H1 (cell line): ENCODE measurements at regions not wholly inside any gene's neighbourhood (a gene's known extent, or its start where the extent isn't known, plus 50 kb on each side); places are given as distances from the start of the nearest gene placed in this dataset.

ENCODE experiments used
- CTCF ChIA-PET: fragments of 300-600 bp; sonication (Branson Sonifier 250); formaldehyde crosslinking; loops from one replicate; lab custom pipeline; 2021; ENCODE audit not compliant: partially characterized antibody; lab: Charles Lee
- POLR2A ChIA-PET: fragments of 300-600 bp; sonication (Branson Sonifier 250); formaldehyde crosslinking; loops from one replicate; lab custom pipeline; 2021; ENCODE audit warnings: inconsistent platforms; ENCODE audit not compliant: partially characterized antibody; lab: Charles Lee
- DNase-seq, 2 experiments: peaks; one replicate each; pipeline versions ENCODE4 v3.0.0 to v3.0.0-alpha.2; 2010 to 2022; ENCODE audit warnings: low spot score in 2 of 2, low read depth in 1 of 2, mixed read lengths in 1 of 2
- FAIRE-seq: peaks from 2 replicates; lab custom pipeline; 2011; peaks lifted over from hg19 to GRCh38; lab: Jason Lieb, UNC
- H2AFZ ChIP-seq: 2 replicates; pipeline ENCODE4 v1.8.1; 2012; ENCODE audit warnings: low read length, inconsistent platforms
- H2AK5ac ChIP-seq: 2 replicates; pipeline ENCODE4 v1.6.1; 2013; ENCODE audit warnings: low read depth, low read length
- H2BK120ac ChIP-seq: replicated peaks from 2 replicates; pipeline ENCODE3; 2013; ENCODE audit warnings: low read depth, low read length, inconsistent platforms
- H2BK12ac ChIP-seq: 2 replicates; pipeline ENCODE4 v1.6.1; 2013; ENCODE audit warnings: low read depth, low read length
- H2BK15ac ChIP-seq: 2 replicates; pipeline ENCODE4 v1.6.1; 2013; ENCODE audit warnings: low read length
- H2BK20ac ChIP-seq: 2 replicates; pipeline ENCODE4 v1.6.1; 2013; ENCODE audit warnings: low read length
- H2BK5ac ChIP-seq: 2 replicates; pipeline ENCODE4 v1.6.1; 2013; ENCODE audit warnings: low read depth, low read length
- H3K14ac ChIP-seq: 2 replicates; pipeline ENCODE4 v1.6.1; 2013; ENCODE audit warnings: inconsistent platforms; ENCODE audit not compliant: insufficient read length
- H3K18ac ChIP-seq: 2 replicates; pipeline ENCODE4 v1.6.1; 2013; ENCODE audit warnings: low read length; ENCODE audit errors: extremely low read depth
- H3K23ac ChIP-seq: 2 replicates; pipeline ENCODE4 v1.6.1; 2013; ENCODE audit warnings: inconsistent platforms; ENCODE audit not compliant: insufficient read length
- H3K23me2 ChIP-seq: 2 replicates; pipeline ENCODE4 v1.6.1; 2013; ENCODE audit warnings: low read depth, low read length
- H3K27ac ChIP-seq: 2 replicates; pipeline ENCODE4 v1.6.1; 2011; ENCODE audit warnings: low read depth, low read length, inconsistent platforms
- H3K27me3 ChIP-seq, 4 experiments: replicated peaks in 1 of 4; 1 replicate in 1 of 4; 2 replicates in 3 of 4; pipeline versions ENCODE4 v1.6.1 to v1.8.1; 2011 to 2013; ENCODE audit warnings: low read length in 3 of 4, mild to moderate bottlenecking in 3 of 4, inconsistent platforms in 2 of 4, mixed read lengths in 2 of 4, moderate library complexity in 1 of 4; ENCODE audit not compliant: control insufficient read depth in 3 of 4, insufficient read depth in 3 of 4; ENCODE audit errors: extremely low read depth in 1 of 4
- H3K36me3 ChIP-seq, 4 experiments: 2 replicates each; pipeline versions ENCODE4 v1.6.1 to v1.8.1; 2011 to 2013; ENCODE audit warnings: mild to moderate bottlenecking in 4 of 4, low read length in 3 of 4, moderate library complexity in 2 of 4, control low read depth in 1 of 4, inconsistent platforms in 1 of 4; ENCODE audit not compliant: insufficient read depth in 4 of 4, control insufficient read depth in 2 of 4
- H3K4ac ChIP-seq: replicated peaks from 2 replicates; pipeline ENCODE3; 2013; ENCODE audit warnings: low read length, low read depth, mixed read lengths, inconsistent platforms; ENCODE audit not compliant: insufficient read length
- H3K4me1 ChIP-seq, 4 experiments: replicated peaks in 1 of 4; 1 replicate in 1 of 4; 2 replicates in 3 of 4; pipeline versions ENCODE4 v1.6.1 to v1.8.1; 2011 to 2013; ENCODE audit warnings: low read length in 3 of 4, inconsistent platforms in 2 of 4, mixed read lengths in 1 of 4; ENCODE audit not compliant: insufficient read depth in 4 of 4, control insufficient read depth in 3 of 4
- H3K4me2 ChIP-seq, 2 experiments: 2 replicates each; pipeline versions ENCODE4 v1.6.1 to v1.8.1; 2011 to 2013; ENCODE audit warnings: low read depth in 2 of 2, low read length in 2 of 2, control low read depth in 1 of 2, inconsistent platforms in 1 of 2, mild to moderate bottlenecking in 1 of 2; ENCODE audit not compliant: insufficient read depth in 1 of 2
- H3K4me3 ChIP-seq, 4 experiments: fragments of 200-600, 300-600 bp in 1 of 4; sonication (generic), shearing (Covaris generic), sonication (Bioruptor Twin) in 1 of 4; 2 replicates each; pipeline versions ENCODE4 v1.5.1 to v1.8.1; 2011 to 2016; ENCODE audit warnings: low read length in 4 of 4, low read depth in 3 of 4, control low read depth in 2 of 4, inconsistent platforms in 2 of 4, mild to moderate bottlenecking in 2 of 4, mixed read lengths in 1 of 4, moderate library complexity in 1 of 4; ENCODE audit not compliant: insufficient read depth in 2 of 4; ENCODE audit errors: extremely low read depth in 1 of 4
- H3K56ac ChIP-seq: replicated peaks from 2 replicates; pipeline ENCODE3; 2013; ENCODE audit warnings: low read depth, mild to moderate bottlenecking, mixed read lengths, low read length, inconsistent platforms; ENCODE audit not compliant: insufficient read length
- H3K79me1 ChIP-seq: 2 replicates; pipeline ENCODE4 v1.6.1; 2013; ENCODE audit warnings: low read depth, low read length, control low read depth
- H3K79me2 ChIP-seq, 2 experiments: 2 replicates each; pipeline versions ENCODE4 v1.6.1 to v1.8.1; 2012 to 2013; ENCODE audit warnings: low read length in 2 of 2, mild to moderate bottlenecking in 2 of 2, inconsistent platforms in 1 of 2; ENCODE audit not compliant: insufficient read depth in 2 of 2, control insufficient read depth in 1 of 2
- H3K9ac ChIP-seq, 4 experiments: replicated peaks in 1 of 4; 1 replicate in 1 of 4; 2 replicates in 3 of 4; pipeline versions ENCODE4 v1.6.1 to v1.8.1; 2011 to 2013; ENCODE audit warnings: low read depth in 3 of 4, low read length in 3 of 4, control low read depth in 2 of 4, mild to moderate bottlenecking in 2 of 4, moderate library complexity in 2 of 4, inconsistent platforms in 1 of 4; ENCODE audit errors: extremely low read depth in 1 of 4
- H3K9me3 ChIP-seq, 2 experiments: 2 replicates each; pipeline versions ENCODE4 v1.6.1 to v1.8.1; 2012 to 2013; ENCODE audit warnings: mild to moderate bottlenecking in 2 of 2, moderate library complexity in 2 of 2, control low read depth in 1 of 2, inconsistent platforms in 1 of 2, low read depth in 1 of 2, low read length in 1 of 2, mixed read lengths in 1 of 2; ENCODE audit not compliant: insufficient read depth in 2 of 2
- H4K20me1 ChIP-seq, 2 experiments: replicated peaks in 1 of 2; 2 replicates each; pipeline versions ENCODE3 to v1.8.1; 2011 to 2013; ENCODE audit warnings: inconsistent platforms in 2 of 2, low read length in 2 of 2, mild to moderate bottlenecking in 1 of 2; ENCODE audit not compliant: insufficient read depth in 2 of 2, control insufficient read depth in 1 of 2
- H4K5ac ChIP-seq: 2 replicates; pipeline ENCODE4 v1.6.1; 2013; ENCODE audit warnings: low read length, low read depth, mixed read lengths, inconsistent platforms; ENCODE audit not compliant: insufficient read length
- H4K8ac ChIP-seq: 2 replicates; pipeline ENCODE4 v1.8.0; 2013; ENCODE audit warnings: mild to moderate bottlenecking, moderate library complexity, low read length, inconsistent platforms; ENCODE audit not compliant: insufficient read depth; ENCODE audit errors: extremely low read depth
- H4K91ac ChIP-seq: replicated peaks from 2 replicates; pipeline ENCODE3; 2013; ENCODE audit warnings: low read length, mixed read lengths, inconsistent platforms; ENCODE audit not compliant: insufficient read length
- BCL11A ChIP-seq, 2 experiments: IDR thresholded peaks; one replicate each; pipeline ENCODE4 v1.6.1; 2011; ENCODE audit warnings: low read depth in 2 of 2, low read length in 2 of 2, mild to moderate bottlenecking in 2 of 2
- CREB1 ChIP-seq: IDR thresholded peaks from 2 replicates; pipeline ENCODE4 v1.6.1; 2012; ENCODE audit warnings: inconsistent platforms
- KDM5A ChIP-seq: fragments of 200-600 bp; IDR thresholded peaks from 2 replicates; pipeline ENCODE4 v1.7.1; 2012; ENCODE audit warnings: mild to moderate bottlenecking, low read length, inconsistent platforms, mixed read lengths
- POU5F1 ChIP-seq: IDR thresholded peaks from 2 replicates; pipeline ENCODE4 v1.6.1; 2011; ENCODE audit warnings: low read depth, mild to moderate bottlenecking, low read length, moderate library complexity
- SIN3A ChIP-seq, 2 experiments: IDR thresholded peaks in 1 of 2; conservative IDR thresholded peaks in 1 of 2; 2 replicates each; pipeline ENCODE4 v1.6.1; 2011 to 2012; ENCODE audit warnings: low read length in 2 of 2, improper control_type of control experiment in 1 of 2, low read depth in 1 of 2, mild to moderate bottlenecking in 1 of 2
- SIX5 ChIP-seq: IDR thresholded peaks from 2 replicates; pipeline ENCODE4 v1.6.1; 2011; ENCODE audit warnings: mild to moderate bottlenecking, low read depth, low read length
- SP4 ChIP-seq: IDR thresholded peaks from 2 replicates; pipeline ENCODE4 v1.6.1; 2012; ENCODE audit warnings: low read length, inconsistent platforms
- SUZ12 ChIP-seq: fragments of 200-600 bp; sonication (generic); IDR thresholded peaks from 2 replicates; pipeline ENCODE4 v1.6.1; 2012; ENCODE audit warnings: mild to moderate bottlenecking, inconsistent platforms, low read length, moderate library complexity, mixed read lengths
- TAF1 ChIP-seq: IDR thresholded peaks from 2 replicates; pipeline ENCODE4 v1.6.1; 2011; ENCODE audit warnings: mild to moderate bottlenecking, low read depth, low read length
- WGBS, 2 experiments: shearing (Covaris generic) in 1 of 2; methylation state at CpG; one replicate each; pipeline versions ENCODE4 v1.1.6 to v1.1.7; 2013 to 2015; ENCODE audit warnings: low lambda C conversion rate in 2 of 2, mixed read lengths in 2 of 2, inconsistent platforms in 1 of 2, low coverage in 1 of 2, missing lambda C conversion rate in 1 of 2; ENCODE audit not compliant: insufficient replicate concordance in 2 of 2, insufficient coverage in 1 of 2, insufficient read length in 1 of 2; ENCODE audit errors: extremely low coverage in 1 of 2, missing lambda C conversion rate in 1 of 2; 5-methylcytosine and 5-hydroxymethylcytosine counted together

DNA sequence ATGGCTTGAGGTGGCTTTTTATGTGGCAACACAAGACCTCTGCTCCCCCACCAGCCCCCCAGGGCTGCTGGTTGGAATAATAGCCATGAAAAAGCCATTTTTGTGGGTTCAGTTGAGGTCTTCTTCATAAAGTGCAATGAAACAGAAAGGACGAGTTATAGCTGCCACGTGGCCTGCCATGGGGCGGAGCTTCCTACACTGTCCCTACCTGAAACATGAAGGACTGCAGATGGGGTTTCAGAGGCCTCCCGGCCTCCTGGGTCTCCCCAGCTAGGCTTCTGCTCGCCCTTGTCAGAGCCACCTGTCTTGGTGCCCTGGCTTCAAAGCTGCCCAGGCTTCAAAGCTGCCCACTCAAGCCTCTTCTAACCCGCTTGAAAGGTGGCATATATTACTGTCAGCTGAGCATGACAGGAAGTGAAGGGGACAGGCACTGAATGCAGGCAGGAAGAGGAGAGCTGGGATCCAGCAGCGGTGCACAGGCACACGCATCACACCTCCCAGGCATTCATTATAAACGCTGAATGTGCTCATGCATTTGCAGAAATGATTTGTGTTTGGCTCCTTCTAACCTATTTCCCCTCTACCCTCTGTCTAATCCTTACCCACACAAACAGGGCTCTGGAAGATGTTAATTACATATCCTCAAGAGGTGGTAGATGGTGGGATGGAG lies 245.9 kb upstream of the PODXL start:
- H2BK120ac ChIP-seq: no peak overlapping the region
- no peaks in the 10 kb centered on the region; a peak in 1 of 7 replicates for H3K27me3 ChIP-seq
- H3K9ac ChIP-seq: no peak overlapping the region
- no peaks in the 10 kb centered on the region for H3K23me2 ChIP-seq
- H3K9me3 ChIP-seq: no peaks in the 10 kb centered on the region
- H4K20me1 ChIP-seq: no peaks in the 10 kb centered on the region
- H4K5ac ChIP-seq: no peak overlapping the region
- H3K4me3 ChIP-seq: no peak overlapping the region
- no peak for FAIRE-seq
- no peak overlapping the region for H2BK20ac ChIP-seq
- TF ChIP-seq KDM5A (no peak), POU5F1 (no peak), SP4 (no peak), SIX5 (no peak), SUZ12 (no peak), TAF1 (no peak), SIN3A (conservative IDR thresholded peaks at IDR 0.05 in 1 of 2, IDR thresholded peaks at IDR 0.05 in 1 of 2; ENCODE audit: low read depth in 1 of 2, low read length in 2 of 2) (no peak), BCL11A (IDR thresholded peaks at IDR 0.05; ENCODE audit: low read depth in 2 of 2, low read length in 2 of 2) (no peak), CREB1 (no peak)
- TF ChIP-seq, all 59 proteins: peak for 0
- DNase-seq: no peak
- Histone ChIP-seq H3K23ac (no peak overlapping the region), H3K56ac (no peak overlapping the region), H3K4me2 (no peak overlapping the region), H3K18ac (no peak overlapping the region), H3K36me3 (no peaks in the 10 kb centered on the region), H3K79me1 (no peaks in the 10 kb centered on the region), H3K4ac (no peak overlapping the region), H2AFZ (no peak overlapping the region), H3K4me1 (peaks cover 0 to 8% (median 5%) of the 10 kb centered on the region in 4 experiments; a peak in 4 of 7 replicates), H2BK12ac (no peak overlapping the region), H2BK15ac (no peak overlapping the region), H3K79me2 (no peaks in the 10 kb centered on the region), H2BK5ac (no peak overlapping the region), H4K8ac (no peak overlapping the region), H3K27ac (no peak overlapping the region), H4K91ac (no peak overlapping the region), H3K14ac (no peak overlapping the region), H2AK5ac (no peak overlapping the region)
- WGBS, 2 experiments: 88% methylated on average over 9 of the region's 9 CpGs; no CpG with 5 or more reads in 1 of the 2 experiments
- CTCF ChIA-PET: interaction anchor here (0.8 to 3.0 kb wide), 7 partner anchors 10 to 446 kb away, joined by 3 to 10 read pairs (median 3); no protein-coding TSS in a partner anchor
- POLR2A ChIA-PET: no interaction called here
